Ovary (tissue), 3 donors: ENCODE measurements at regions not wholly inside any gene's neighbourhood (a gene's known extent, or its start where the extent isn't known, plus 50 kb on each side); places are given as distances from the start of the nearest gene placed in this dataset.

Experiments
- CTCF ChIP-seq, 3 donors: fragments of 450-650 bp in 2 of 3; fragments of 200-600 bp in 1 of 3; IDR thresholded peaks; one replicate each; pipeline versions ENCODE4 v1.5.1 to v1.8.0; 2016 to 2022; ENCODE audit warnings: antibody characterized with exemption in 3 of 3, mild to moderate bottlenecking in 1 of 3
- POLR2A ChIP-seq: fragments of 450-650 bp; IDR thresholded peaks from one replicate; pipeline ENCODE4 v1.6.1; 2017; ENCODE audit warnings: antibody characterized with exemption, mild to moderate bottlenecking, moderate library complexity
- donor health status: DM: no; HTN: no; CAD: no.

DNA sequence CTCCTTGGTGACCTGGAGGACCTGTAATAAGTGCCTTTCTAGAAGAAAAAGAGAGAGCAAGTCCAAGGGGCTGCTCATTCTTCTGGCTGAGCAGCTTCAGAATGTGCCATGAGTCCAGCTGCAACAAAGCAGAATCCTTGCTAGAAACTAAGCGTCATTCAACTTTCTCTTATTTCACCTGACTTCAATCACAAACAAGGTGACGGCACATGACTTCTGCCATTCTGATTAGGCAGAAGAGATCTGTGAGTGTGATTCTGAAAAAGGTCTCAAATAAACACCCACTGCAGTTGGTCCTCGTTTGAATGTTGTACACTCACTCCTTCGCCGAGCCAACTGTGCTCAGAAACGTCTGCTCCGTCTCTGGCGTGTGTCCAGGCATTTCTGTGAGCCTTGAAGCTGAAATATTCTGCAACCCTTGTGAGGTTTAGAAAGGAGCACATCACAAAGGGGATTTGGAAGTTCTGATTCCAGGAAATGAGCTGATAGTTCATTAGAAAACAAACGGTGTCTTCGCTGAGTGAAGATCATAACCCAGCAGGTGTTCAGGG lies 623.8 kb upstream of the KIRREL3 start:
- no peak for TF ChIP-seq CTCF (IDR thresholded peaks at IDR 0.05)
- no peak for TF ChIP-seq POLR2A
